Activated naive CD4-positive, alpha-beta T cell treated with anti-CD3 and anti-CD28 coated beads for 36 hours (primary cell): ENCODE measurements at regions not wholly inside any gene's neighbourhood (a gene's known extent, or its start where the extent isn't known, plus 50 kb on each side); places are given as distances from the start of the nearest gene placed in this dataset.

Source experiments
- CTCF ChIA-PET: fragments of 350-600 bp; sonication (Branson Sonifier 250); formaldehyde crosslinking; loops from one replicate; lab custom pipeline; 2021; ENCODE audit warnings: antibody characterized with exemption; lab: Charles Lee
- DNase-seq: peaks from one replicate; pipeline ENCODE4 v3.0.0-alpha.2; 2020
- H3K27ac Mint-ChIP-seq: one replicate; pipeline ENCODE4 v1.8.0; 2021; ENCODE audit warnings: mild to moderate bottlenecking, mixed read lengths
- H3K27me3 Mint-ChIP-seq: one replicate; pipeline ENCODE4 v1.8.0; 2021; ENCODE audit warnings: low read depth, mixed read lengths
- H3K36me3 Mint-ChIP-seq: one replicate; pipeline ENCODE4 v1.8.0; 2021; ENCODE audit warnings: low read depth, mixed read lengths
- H3K4me1 Mint-ChIP-seq: one replicate; pipeline ENCODE4 v1.8.0; 2021; ENCODE audit warnings: low read depth, mixed read lengths
- H3K4me3 Mint-ChIP-seq: one replicate; pipeline ENCODE4 v1.8.0; 2021; ENCODE audit warnings: mild to moderate bottlenecking, moderate library complexity, mixed read lengths
- H3K9me3 Mint-ChIP-seq: one replicate; pipeline ENCODE4 v1.8.0; 2021; ENCODE audit warnings: mixed read lengths
- intact Hi-C: fragments of 100-400 bp; cut with micrococcal nuclease; formaldehyde crosslinking; loops from one replicate; pipeline ENCODE4 v1.15.1; 2023

DNA sequence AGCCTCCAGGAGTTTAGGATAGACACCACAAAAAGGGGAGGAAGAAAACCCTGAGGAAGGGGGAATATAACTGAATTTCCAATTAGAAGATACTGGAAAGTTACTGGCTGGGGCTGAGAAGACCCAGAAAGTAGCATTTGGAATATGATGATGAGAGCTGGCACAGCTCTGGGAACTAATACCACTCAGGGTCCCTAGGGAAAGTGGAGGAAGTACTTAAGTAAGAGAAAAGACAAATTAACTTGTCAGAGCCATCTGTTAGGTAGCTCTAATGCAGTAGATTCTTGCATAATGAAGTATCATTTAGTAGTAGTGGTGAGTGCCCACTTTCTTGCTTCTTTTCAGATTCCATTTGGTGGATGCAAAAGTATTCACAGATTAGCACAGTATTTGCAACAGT lies 90.8 kb upstream of the TSPAN5 start:
- Mint-ChIP-seq H3K27ac (no peak overlapping the region), H3K9me3 (no peaks in the 10 kb centered on the region), H3K4me1 (no peaks in the 10 kb centered on the region), H3K36me3 (no peaks in the 10 kb centered on the region), H3K4me3 (no peak overlapping the region), H3K27me3 (no peaks in the 10 kb centered on the region)
- DNase-seq = no peak
- CTCF ChIA-PET = interaction anchor here (0.6 kb wide), 1 partner anchor 713 kb away, joined by 3 read pairs; no protein-coding TSS in a partner anchor
- intact Hi-C loops = no loop called here

DNA sequence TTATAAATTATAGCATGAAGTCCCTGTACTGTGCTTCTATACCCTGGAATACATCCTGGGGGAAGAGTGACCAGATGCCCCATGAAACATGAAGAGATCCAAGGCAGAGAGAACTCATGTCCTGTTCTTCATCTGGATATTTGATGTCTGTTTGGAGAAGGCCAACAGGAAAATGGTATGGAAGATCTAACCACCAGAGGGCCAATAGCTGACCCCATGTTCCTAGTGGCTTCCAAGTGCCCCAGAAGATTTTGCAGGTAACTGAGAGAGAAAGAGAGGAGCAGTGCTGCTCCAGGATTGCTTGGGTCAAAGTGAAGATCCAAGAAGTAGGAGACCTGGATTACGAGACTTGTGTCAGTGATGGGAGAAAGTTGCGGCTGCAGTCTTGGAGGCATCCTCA lies 90.2 kb upstream of the TSPAN5 start:
- CTCF ChIA-PET = interaction anchor here (0.5 to 0.6 kb wide), 2 partner anchors 330 to 714 kb away, joined by 3 read pairs; no protein-coding TSS in a partner anchor
- DNase-seq = no peak
- no peaks in the 10 kb centered on the region for H3K27me3 Mint-ChIP-seq
- no peaks in the 10 kb centered on the region for H3K36me3 Mint-ChIP-seq
- H3K4me1 Mint-ChIP-seq = no peaks in the 10 kb centered on the region
- H3K27ac Mint-ChIP-seq = no peak overlapping the region
- no peaks in the 10 kb centered on the region for H3K9me3 Mint-ChIP-seq
- intact Hi-C loops = no loop called here
- H3K4me3 Mint-ChIP-seq = no peak overlapping the region

- H3K4me3 Mint-ChIP-seq = no peak overlapping the region
- intact Hi-C loops = no loop called here
- no peaks in the 10 kb centered on the region for H3K9me3 Mint-ChIP-seq
- no peak for DNase-seq
- H3K4me1 Mint-ChIP-seq = no peaks in the 10 kb centered on the region
- CTCF ChIA-PET = no interaction called here
- H3K27ac Mint-ChIP-seq = no peak overlapping the region
- no peaks in the 10 kb centered on the region for H3K36me3 Mint-ChIP-seq
- no peaks in the 10 kb centered on the region for H3K27me3 Mint-ChIP-seq
These were observed 89.1 kb upstream of the TSPAN5 start for GRCh38 chr4:98747393-98748091.

DNA sequence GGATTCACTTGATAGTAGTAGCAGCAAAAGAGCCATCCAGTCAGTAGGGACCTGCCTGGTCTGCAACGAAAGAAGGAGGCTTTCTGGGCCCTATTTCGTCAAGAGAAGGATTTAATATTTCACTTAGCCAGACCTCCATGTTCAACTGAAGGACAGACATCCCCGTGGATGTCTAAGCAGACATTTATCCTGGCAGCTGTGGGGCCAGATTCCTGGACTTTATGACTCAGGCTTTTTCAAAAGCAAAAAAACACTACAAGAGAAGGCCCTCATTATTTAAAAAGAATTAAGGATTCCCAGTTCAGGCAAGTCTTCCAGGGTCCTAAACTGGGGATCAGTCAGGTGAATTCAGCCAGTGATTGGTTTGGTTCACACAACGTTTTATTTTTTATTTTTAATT lies 88.5 kb upstream of the TSPAN5 start:
- H3K27me3 Mint-ChIP-seq = no peaks in the 10 kb centered on the region
- CTCF ChIA-PET = no interaction called here
- no peaks in the 10 kb centered on the region for H3K9me3 Mint-ChIP-seq
- DNase-seq = no peak
- no peak overlapping the region for H3K4me3 Mint-ChIP-seq
- H3K4me1 Mint-ChIP-seq = no peaks in the 10 kb centered on the region
- H3K27ac Mint-ChIP-seq = no peak overlapping the region
- no peaks in the 10 kb centered on the region for H3K36me3 Mint-ChIP-seq
- intact Hi-C loops = no loop called here

GRCh38 chr4:98746530-98746929 lies 88.1 kb upstream of the TSPAN5 start:
- no peaks in the 10 kb centered on the region for H3K36me3 Mint-ChIP-seq
- H3K4me1 Mint-ChIP-seq = no peaks in the 10 kb centered on the region
- CTCF ChIA-PET = no interaction called here
- intact Hi-C loops = no loop called here
- no peaks in the 10 kb centered on the region for H3K9me3 Mint-ChIP-seq
- peak; percentile 12 for DNase-seq
- no peak overlapping the region for H3K27ac Mint-ChIP-seq
- H3K27me3 Mint-ChIP-seq = no peaks in the 10 kb centered on the region
- no peak overlapping the region for H3K4me3 Mint-ChIP-seq

DNA sequence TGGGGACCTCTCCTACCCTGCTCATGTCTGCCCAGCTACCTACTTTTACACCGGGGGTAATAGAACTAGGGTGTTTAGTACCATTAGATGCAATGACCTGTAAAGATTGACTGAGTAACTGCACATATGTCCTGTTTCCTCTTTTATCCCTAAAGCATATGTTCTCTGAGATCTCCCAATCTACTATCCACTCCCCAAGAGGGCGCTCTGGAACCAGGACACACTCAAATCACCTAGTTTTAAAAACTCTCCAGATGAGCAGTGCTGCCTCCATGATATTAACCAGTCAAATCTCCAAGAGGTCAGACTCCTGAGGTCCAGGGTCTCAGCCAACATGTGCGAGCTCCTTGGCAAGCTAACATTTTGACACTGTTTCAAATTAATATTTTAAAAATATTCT lies 87.0 kb upstream of the TSPAN5 start:
- no peak for DNase-seq
- Mint-ChIP-seq H3K4me1 (no peaks in the 10 kb centered on the region), H3K9me3 (no peaks in the 10 kb centered on the region), H3K27ac (no peak overlapping the region), H3K4me3 (no peak overlapping the region), H3K36me3 (no peaks in the 10 kb centered on the region), H3K27me3 (no peaks in the 10 kb centered on the region)
- CTCF ChIA-PET = interaction anchor here (0.6 kb wide), 1 partner anchor 16 kb away, joined by 3 read pairs; no protein-coding TSS in a partner anchor
- intact Hi-C loops = no loop called here

DNA sequence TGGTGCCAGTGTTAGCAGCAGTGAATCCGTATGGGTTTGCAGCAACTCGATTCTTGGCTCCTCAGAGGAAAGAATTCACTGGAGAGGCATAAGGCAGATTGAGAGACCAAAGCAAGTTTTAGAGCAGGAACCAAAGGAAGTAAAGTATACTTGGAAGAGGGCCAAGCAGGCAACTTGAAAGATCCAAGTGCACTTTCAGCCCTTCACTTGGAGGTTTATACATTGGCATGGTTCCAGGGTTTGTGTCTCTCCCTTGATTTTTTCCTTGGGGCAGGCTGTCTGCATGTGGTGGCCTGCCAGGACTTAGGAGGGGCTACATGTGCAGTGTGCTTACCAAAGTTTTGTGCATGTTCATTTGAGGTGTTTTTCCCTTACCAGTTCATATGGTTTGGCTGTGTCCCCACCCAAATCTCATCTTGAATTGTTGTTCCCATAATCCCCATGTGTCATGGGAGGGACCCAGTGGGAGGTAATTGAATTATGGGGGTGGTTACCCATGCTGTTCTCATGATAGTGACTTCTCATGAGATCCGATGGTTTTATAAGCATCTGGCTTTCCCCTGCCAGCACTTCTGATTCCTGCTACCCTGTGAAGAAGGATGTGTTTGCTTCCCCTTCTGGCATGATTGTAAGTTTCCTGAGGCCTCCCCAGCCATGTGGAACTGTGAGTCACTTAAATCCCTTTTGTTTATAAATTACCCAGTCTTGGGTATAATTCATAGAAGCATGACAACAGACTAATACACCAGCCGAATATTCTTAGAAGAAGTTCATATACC lies 86.2 kb upstream of the TSPAN5 start:
- intact Hi-C loops = no loop called here
- no peak for DNase-seq
- H3K4me3 Mint-ChIP-seq = no peak overlapping the region
- H3K9me3 Mint-ChIP-seq = no peaks in the 10 kb centered on the region
- no peaks in the 10 kb centered on the region for H3K27me3 Mint-ChIP-seq
- no peak overlapping the region for H3K27ac Mint-ChIP-seq
- CTCF ChIA-PET = interaction anchor here (0.7 kb wide), 1 partner anchor 113 kb away, joined by 3 read pairs; no protein-coding TSS in a partner anchor
- H3K4me1 Mint-ChIP-seq = peaks cover 3% of the 10 kb centered on the region
- H3K36me3 Mint-ChIP-seq = no peaks in the 10 kb centered on the region

GRCh38 chr4:98741952-98742351 lies 83.5 kb upstream of the TSPAN5 start:
- intact Hi-C loops = no loop called here
- no peak overlapping the region for H3K27ac Mint-ChIP-seq
- CTCF ChIA-PET = interaction anchor here (0.6 kb wide), 2 partner anchors 196 to 721 kb away, joined by 3 to 4 read pairs; no protein-coding TSS in a partner anchor

GRCh38 chr4:98739751-98740150 lies 81.3 kb upstream of the TSPAN5 start:
- CTCF ChIA-PET = no interaction called here
- peaks cover 5% of the 10 kb centered on the region for H3K4me1 Mint-ChIP-seq
- intact Hi-C loops = no loop called here
- DNase-seq = no peak
- no peak overlapping the region for H3K27ac Mint-ChIP-seq
- H3K27me3 Mint-ChIP-seq = no peaks in the 10 kb centered on the region
- peaks cover 6% of the 10 kb centered on the region for H3K9me3 Mint-ChIP-seq
- no peak overlapping the region for H3K4me3 Mint-ChIP-seq
- H3K36me3 Mint-ChIP-seq = no peaks in the 10 kb centered on the region

More at GRCh38 chr4:98741952-98742351, 83.5 kb upstream of the TSPAN5 start:
- peaks cover 6% of the 10 kb centered on the region for H3K9me3 Mint-ChIP-seq
- no peaks in the 10 kb centered on the region for H3K36me3 Mint-ChIP-seq
- DNase-seq = no peak
- H3K27me3 Mint-ChIP-seq = no peaks in the 10 kb centered on the region
- no peak overlapping the region for H3K4me3 Mint-ChIP-seq
- peaks cover 5% of the 10 kb centered on the region for H3K4me1 Mint-ChIP-seq

DNA sequence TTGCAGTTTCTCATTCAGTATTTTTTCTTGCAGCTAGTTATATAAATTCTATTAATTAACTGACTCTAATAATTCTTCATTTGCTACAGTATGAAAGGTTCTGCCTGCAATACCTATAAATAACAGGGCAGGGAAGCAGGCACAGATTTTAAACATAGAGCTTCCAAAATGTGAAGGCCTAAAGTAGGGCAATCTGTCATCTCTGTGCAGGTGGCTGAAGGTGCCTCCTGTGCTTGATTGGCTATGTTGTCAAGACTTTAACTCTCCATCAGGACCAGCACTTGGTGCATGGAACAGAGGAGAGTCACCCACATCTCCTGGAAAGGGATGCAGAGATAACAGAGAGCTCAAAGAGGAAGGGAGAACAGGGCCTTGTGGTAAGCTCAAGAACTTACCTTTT lies 75.2 kb upstream of the TSPAN5 start:
- Mint-ChIP-seq H3K27me3 (no peaks in the 10 kb centered on the region), H3K9me3 (peaks cover 6% of the 10 kb centered on the region), H3K4me1 (peaks cover under 1% of the 10 kb centered on the region), H3K36me3 (no peaks in the 10 kb centered on the region), H3K27ac (no peak overlapping the region), H3K4me3 (no peak overlapping the region)
- intact Hi-C loops = no loop called here
- no peak for DNase-seq
- CTCF ChIA-PET = no interaction called here

DNA sequence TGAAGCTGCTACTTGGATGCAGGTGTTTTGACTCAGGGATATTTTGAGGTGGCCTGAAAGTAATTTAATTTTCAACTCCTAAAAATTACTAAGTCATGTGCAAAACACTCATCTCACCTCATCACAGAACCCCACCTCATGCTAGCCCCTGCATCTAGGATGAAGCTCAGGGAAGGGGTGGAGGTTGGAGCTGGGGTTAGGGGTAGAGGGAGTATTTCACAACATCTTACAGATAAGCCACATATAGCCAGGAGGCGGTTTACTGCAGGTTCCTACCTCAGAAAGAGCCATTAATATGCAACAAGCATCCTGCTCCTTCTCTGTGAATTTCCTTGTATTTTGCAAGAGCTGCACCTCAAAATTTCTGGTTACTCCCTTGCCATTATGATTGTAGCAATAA lies 70.5 kb upstream of the TSPAN5 start:
- H3K9me3 Mint-ChIP-seq = peaks cover 13% of the 10 kb centered on the region
- intact Hi-C loops = no loop called here
- H3K27me3 Mint-ChIP-seq = no peaks in the 10 kb centered on the region
- no peak for DNase-seq
- no peak overlapping the region for H3K4me3 Mint-ChIP-seq
- CTCF ChIA-PET = interaction anchor here (0.5 to 0.7 kb wide), 2 partner anchors 36 to 341 kb away, joined by 3 read pairs; no protein-coding TSS in a partner anchor
- H3K36me3 Mint-ChIP-seq = peaks cover 7% of the 10 kb centered on the region
- peaks cover 5% of the 10 kb centered on the region for H3K4me1 Mint-ChIP-seq
- H3K27ac Mint-ChIP-seq = no peak overlapping the region

DNA sequence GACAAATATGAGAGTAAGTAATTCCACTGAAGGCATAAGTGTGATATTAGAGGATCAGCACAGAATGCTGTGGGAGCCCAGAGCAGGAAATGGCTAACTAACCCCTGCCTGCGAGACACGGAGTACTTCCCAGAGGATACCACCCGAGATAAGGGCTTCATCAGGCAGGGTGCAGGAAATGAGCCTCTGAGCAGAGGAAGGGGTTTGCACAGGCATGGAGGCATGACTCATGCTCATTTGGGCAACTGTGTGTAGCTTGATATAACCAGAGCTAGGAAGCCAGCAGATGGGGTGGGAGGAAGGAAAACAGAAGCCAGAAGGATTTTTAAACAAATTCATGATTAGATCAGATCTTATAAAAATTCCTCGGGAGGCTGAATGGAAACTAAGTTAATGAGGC lies 70.0 kb upstream of the TSPAN5 start:
- Mint-ChIP-seq H3K9me3 (peaks cover 13% of the 10 kb centered on the region), H3K4me1 (peaks cover 5% of the 10 kb centered on the region), H3K36me3 (peaks cover 7% of the 10 kb centered on the region), H3K4me3 (no peak overlapping the region), H3K27ac (no peak overlapping the region), H3K27me3 (no peaks in the 10 kb centered on the region)
- peak; percentile 30 for DNase-seq
- intact Hi-C loops = no loop called here
- CTCF ChIA-PET = no interaction called here
